OCI-LY7 (cell line): ENCODE measurements at regions not wholly inside any gene's neighbourhood (a gene's known extent, or its start where the extent isn't known, plus 50 kb on each side); places are given as distances from the start of the nearest gene placed in this dataset.

ENCODE experiments used
- EZH2phosphoT487 ChIP-seq: fragments of 200-600 bp; sonication (generic); IDR thresholded peaks from 2 replicates; pipeline ENCODE4 v1.6.1; 2018; ENCODE audit warnings: low read depth, borderline replicate concordance, mild to moderate bottlenecking, mixed run types, antibody characterized with exemption, low read length, moderate library complexity, mixed read lengths
- TF ChIP-seq, protein P1 (sequence below): fragments of 200-600 bp; sonication (generic); conservative IDR thresholded peaks from 2 replicates; pipeline ENCODE4 v1.5.1; 2014; ENCODE audit warnings: mild to moderate bottlenecking, antibody characterized with exemption, low read length, moderate library complexity, mixed read lengths

- TF ChIP-seq, protein P1, sequence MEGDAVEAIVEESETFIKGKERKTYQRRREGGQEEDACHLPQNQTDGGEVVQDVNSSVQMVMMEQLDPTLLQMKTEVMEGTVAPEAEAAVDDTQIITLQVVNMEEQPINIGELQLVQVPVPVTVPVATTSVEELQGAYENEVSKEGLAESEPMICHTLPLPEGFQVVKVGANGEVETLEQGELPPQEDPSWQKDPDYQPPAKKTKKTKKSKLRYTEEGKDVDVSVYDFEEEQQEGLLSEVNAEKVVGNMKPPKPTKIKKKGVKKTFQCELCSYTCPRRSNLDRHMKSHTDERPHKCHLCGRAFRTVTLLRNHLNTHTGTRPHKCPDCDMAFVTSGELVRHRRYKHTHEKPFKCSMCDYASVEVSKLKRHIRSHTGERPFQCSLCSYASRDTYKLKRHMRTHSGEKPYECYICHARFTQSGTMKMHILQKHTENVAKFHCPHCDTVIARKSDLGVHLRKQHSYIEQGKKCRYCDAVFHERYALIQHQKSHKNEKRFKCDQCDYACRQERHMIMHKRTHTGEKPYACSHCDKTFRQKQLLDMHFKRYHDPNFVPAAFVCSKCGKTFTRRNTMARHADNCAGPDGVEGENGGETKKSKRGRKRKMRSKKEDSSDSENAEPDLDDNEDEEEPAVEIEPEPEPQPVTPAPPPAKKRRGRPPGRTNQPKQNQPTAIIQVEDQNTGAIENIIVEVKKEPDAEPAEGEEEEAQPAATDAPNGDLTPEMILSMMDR, result no peak
- no peak for TF ChIP-seq EZH2phosphoT487
These were observed 77.1 kb downstream of the ANKEF1 start for GRCh38 chr20:10111959-10112250.
